ENCODE measurements at regions not wholly inside any gene's neighbourhood (a gene's known extent, or its start where the extent isn't known, plus 50 kb on each side); places are given as distances from the start of the nearest gene placed in this dataset.

- H3K27me3 ChIP-seq (replicated peaks in 1 of 2; ENCODE audit: control insufficient read depth in 2 of 2, insufficient read depth in 2 of 2, low read length in 1 of 2): no peaks in the 10 kb centered on the region
- no peak overlapping the region for H3K27ac ChIP-seq (ENCODE audit: control insufficient read depth, insufficient read depth)
- no TSS peak for BruUV-seq (replicated peaks)
- H2AFZ ChIP-seq (ENCODE audit: control insufficient read depth, low read depth, low read length): no peak overlapping the region
- H3K4me3 ChIP-seq: no peak overlapping the region
- H3K4me2 ChIP-seq (ENCODE audit: control insufficient read depth, insufficient read depth): no peak overlapping the region
- no peaks in the 10 kb centered on the region for H3K79me2 ChIP-seq (ENCODE audit: control insufficient read depth, insufficient read depth, low read length)
- TF ChIP-seq HDAC6 (IDR thresholded peaks at IDR 0.05; ENCODE audit: unreplicated experiment) (no peak), IRF5 (IDR thresholded peaks at IDR 0.05; ENCODE audit: borderline replicate concordance) (no peak), REST (IDR thresholded peaks at IDR 0.05; ENCODE audit: low read depth, low read length) (peak; percentile 77), ELK1 (IDR thresholded peaks at IDR 0.05; ENCODE audit: low read depth, low read length) (no peak), WRNIP1 (IDR thresholded peaks at IDR 0.05; ENCODE audit: borderline replicate concordance, low read depth, low read length) (no peak), POU2F2 (IDR thresholded peaks at IDR 0.05; ENCODE audit: borderline replicate concordance, low read depth, low read length) (no peak), E2F8 (IDR thresholded peaks at IDR 0.05; ENCODE audit: low read depth, partially characterized antibody) (no peak), NR2F1 (conservative IDR thresholded peaks at IDR 0.05) (no peak)
- H3K36me3 ChIP-seq (ENCODE audit: control insufficient read depth in 2 of 2, insufficient read depth in 2 of 2, low read length in 1 of 2): no peaks in the 10 kb centered on the region
- RAD21 ChIA-PET (ENCODE audit: unreplicated experiment): no interaction called here
- no peak for FAIRE-seq
- CTCF ChIA-PET: no interaction called here
- H4K20me1 ChIP-seq (ENCODE audit: control insufficient read depth, insufficient read depth): no peaks in the 10 kb centered on the region
- DNase-seq (ENCODE audit: low read depth, low spot score): no peak
- WGBS (ENCODE audit: insufficient coverage, insufficient replicate concordance, low lambda C conversion rate, missing lambda C conversion rate): 2% methylated on average over 3 of the region's 3 CpGs
- in situ Hi-C loops (cut with MboI) (no loop called here), intact Hi-C loops (cut with micrococcal nuclease; ENCODE audit: unreplicated experiment) (no loop called here)
- H3K9me3 ChIP-seq (replicated peaks; ENCODE audit: control insufficient read depth, insufficient read depth, low read length): no peaks in the 10 kb centered on the region
- POLR2A ChIA-PET: no interaction called here
- no peak overlapping the region for H3K9ac ChIP-seq (ENCODE audit: control insufficient read depth, insufficient read depth, low read length)
- SMC1A ChIA-PET (ENCODE audit: uncharacterized antibody, unreplicated experiment): no interaction called here
- no peaks in the 10 kb centered on the region for H3K4me1 ChIP-seq (ENCODE audit: control insufficient read depth, insufficient read depth, low read length)
- ATAC-seq: no peak
These were observed 190.1 kb upstream of the HS3ST4 start for GRCh38 chr16:25501530-25502255.

Measured in GM12878 (cell line).